Esophagus muscularis mucosa (tissue), 4 donors: ENCODE measurements at regions not wholly inside any gene's neighbourhood (a gene's known extent, or its start where the extent isn't known, plus 50 kb on each side); places are given as distances from the start of the nearest gene placed in this dataset.

Source experiments
- DNase-seq: peaks from one replicate; pipeline ENCODE4 v3.0.0-alpha.2; 2017; ENCODE audit errors: extremely low spot score
- H3K27ac ChIP-seq, 4 donors: fragments of 200-600 bp; sonication (generic); replicated peaks in 1 of 4; 1 replicate in 3 of 4; 2 replicates in 1 of 4; pipeline ENCODE4 v1.5.1; 2016 to 2019; ENCODE audit warnings: mild to moderate bottlenecking in 1 of 4
- H3K27me3 ChIP-seq, 4 donors: fragments of 200-600 bp; sonication (generic); one replicate each; pipeline versions ENCODE4 v1.5.1 to v1.6.0; 2016 to 2019
- H3K36me3 ChIP-seq, 4 donors: fragments of 200-600 bp; sonication (generic); one replicate each; pipeline ENCODE4 v1.5.1; 2016 to 2019
- H3K4me1 ChIP-seq, 4 donors: fragments of 200-600 bp; sonication (generic); one replicate each; pipeline ENCODE4 v1.5.1; 2016 to 2019
- H3K4me3 ChIP-seq, 4 donors: fragments of 200-600 bp; sonication (generic); 1 replicate in 2 of 4; 2 replicates in 2 of 4; pipeline ENCODE4 v1.5.1; 2016 to 2019; ENCODE audit warnings: mild to moderate bottlenecking in 4 of 4, moderate library complexity in 1 of 4
- H3K9me3 ChIP-seq, 4 donors: fragments of 200-600 bp; sonication (generic); 1 replicate in 3 of 4; 2 replicates in 1 of 4; pipeline ENCODE4 v1.5.1; 2016 to 2019
- EP300 ChIP-seq: sonication (generic); formaldehyde crosslinking; IDR thresholded peaks from one replicate; pipeline ENCODE4 v1.6.1; 2017; ENCODE audit warnings: antibody characterized with exemption
- POLR2A ChIP-seq: fragments of 450-650 bp; IDR thresholded peaks from one replicate; pipeline ENCODE4 v1.6.1; 2017; ENCODE audit warnings: antibody characterized with exemption, moderate library complexity, mild to moderate bottlenecking, low read depth
- POLR2AphosphoS5 ChIP-seq, 2 donors: sonication (generic); formaldehyde crosslinking; IDR thresholded peaks; one replicate each; pipeline ENCODE4 v1.6.1; 2017; ENCODE audit warnings: antibody characterized with exemption in 2 of 2
- WGBS: methylation state at CpG from one replicate; pipeline ENCODE4 v1.1.5; 2018; 5-methylcytosine and 5-hydroxymethylcytosine counted together
- intact Hi-C: fragments of 100-400 bp; cut with DNase I; formaldehyde crosslinking; loops from one replicate; pipeline ENCODE4 v1.15.1; 2023
- TF ChIP-seq, protein P1 (sequence below), 3 experiments: fragments of 200-600 bp in 2 of 3; fragments of 450-650 bp in 1 of 3; sonication (generic) in 2 of 3; IDR thresholded peaks; one replicate each; pipeline ENCODE4 v1.5.1; 2017 to 2019; ENCODE audit warnings: antibody characterized with exemption in 3 of 3, mild to moderate bottlenecking in 2 of 3, moderate library complexity in 1 of 3

DNA sequence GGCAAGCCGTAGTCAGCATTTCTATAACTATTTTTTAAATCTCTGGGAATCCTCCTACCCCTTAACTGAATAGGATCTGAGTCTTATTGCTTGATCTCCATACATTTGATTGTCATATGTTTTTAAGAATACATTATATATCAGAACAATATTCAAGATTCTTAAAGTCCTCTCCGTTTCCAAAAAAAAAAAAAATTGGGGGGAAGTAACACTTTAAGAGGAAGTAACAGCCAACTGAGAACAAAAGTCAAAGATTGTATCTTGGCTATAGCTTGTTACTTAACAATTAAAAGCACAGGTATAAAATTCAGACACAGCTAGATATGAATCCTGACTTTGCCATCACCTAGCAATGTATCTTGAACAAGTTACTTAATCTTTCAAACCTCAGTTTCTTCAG, 169.9 kb upstream of the ADO start:
- 64% methylated on average over 2 of the region's 2 CpGs for WGBS
- H3K9me3 ChIP-seq = no peaks in the 10 kb centered on the region
- no peak overlapping the region for H3K27ac ChIP-seq
- H3K4me1 ChIP-seq = peaks cover 4 to 17% (median 13%) of the 10 kb centered on the region in 4 donors
- no peak overlapping the region for H3K4me3 ChIP-seq
- H3K27me3 ChIP-seq = no peaks in the 10 kb centered on the region
- no peaks in the 10 kb centered on the region for H3K36me3 ChIP-seq
- DNase-seq = no peak
- intact Hi-C loops = no loop called here
- TF ChIP-seq POLR2A (no peak), EP300 (no peak), POLR2AphosphoS5 (IDR thresholded peaks at IDR 0.05) (no peak)
- TF ChIP-seq, protein P1, sequence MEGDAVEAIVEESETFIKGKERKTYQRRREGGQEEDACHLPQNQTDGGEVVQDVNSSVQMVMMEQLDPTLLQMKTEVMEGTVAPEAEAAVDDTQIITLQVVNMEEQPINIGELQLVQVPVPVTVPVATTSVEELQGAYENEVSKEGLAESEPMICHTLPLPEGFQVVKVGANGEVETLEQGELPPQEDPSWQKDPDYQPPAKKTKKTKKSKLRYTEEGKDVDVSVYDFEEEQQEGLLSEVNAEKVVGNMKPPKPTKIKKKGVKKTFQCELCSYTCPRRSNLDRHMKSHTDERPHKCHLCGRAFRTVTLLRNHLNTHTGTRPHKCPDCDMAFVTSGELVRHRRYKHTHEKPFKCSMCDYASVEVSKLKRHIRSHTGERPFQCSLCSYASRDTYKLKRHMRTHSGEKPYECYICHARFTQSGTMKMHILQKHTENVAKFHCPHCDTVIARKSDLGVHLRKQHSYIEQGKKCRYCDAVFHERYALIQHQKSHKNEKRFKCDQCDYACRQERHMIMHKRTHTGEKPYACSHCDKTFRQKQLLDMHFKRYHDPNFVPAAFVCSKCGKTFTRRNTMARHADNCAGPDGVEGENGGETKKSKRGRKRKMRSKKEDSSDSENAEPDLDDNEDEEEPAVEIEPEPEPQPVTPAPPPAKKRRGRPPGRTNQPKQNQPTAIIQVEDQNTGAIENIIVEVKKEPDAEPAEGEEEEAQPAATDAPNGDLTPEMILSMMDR (IDR thresholded peaks at IDR 0.05) = no peak

GRCh38 chr10:62635127-62635526, 169.4 kb upstream of the ADO start:
- intact Hi-C loops = no loop called here
- H3K4me1 ChIP-seq = peaks cover 4 to 17% (median 13%) of the 10 kb centered on the region in 4 donors
- 70% methylated on average over 3 of the region's 3 CpGs for WGBS
- no peak overlapping the region for H3K27ac ChIP-seq
- H3K27me3 ChIP-seq = no peaks in the 10 kb centered on the region
- H3K36me3 ChIP-seq = no peaks in the 10 kb centered on the region
- DNase-seq = no peak
- TF ChIP-seq, protein P1 (IDR thresholded peaks at IDR 0.05) = no peak
- no peaks in the 10 kb centered on the region for H3K9me3 ChIP-seq
- H3K4me3 ChIP-seq = no peak overlapping the region

DNA sequence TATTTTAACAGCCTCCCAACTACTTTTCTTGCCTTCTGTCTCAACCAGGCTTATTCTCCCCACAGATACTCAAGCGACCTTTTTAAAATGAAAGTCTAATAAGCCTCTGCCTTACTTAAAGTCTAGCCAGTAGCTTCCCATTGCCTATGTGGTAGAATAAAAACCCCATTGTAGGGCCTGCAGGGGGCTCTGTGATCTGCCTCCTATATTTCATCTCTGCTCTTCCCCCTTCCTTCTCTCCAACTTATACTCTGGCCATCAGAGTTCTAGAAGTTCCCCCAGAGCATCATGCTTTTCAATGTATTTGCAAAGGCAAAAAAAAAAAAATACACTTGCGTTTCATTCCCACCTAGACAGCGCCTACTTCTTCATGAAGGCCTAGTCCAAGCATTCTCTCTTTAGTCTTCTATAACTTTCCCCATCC, 167.7 kb upstream of the ADO start:
- TF ChIP-seq POLR2A = no peak
- TF ChIP-seq, protein P1 (IDR thresholded peaks at IDR 0.05) = no peak
- no peak for TF ChIP-seq EP300
- TF ChIP-seq POLR2AphosphoS5 (IDR thresholded peaks at IDR 0.05) = no peak
- H3K36me3 ChIP-seq = no peaks in the 10 kb centered on the region
- H3K27me3 ChIP-seq = no peaks in the 10 kb centered on the region
- intact Hi-C loops = no loop called here
- no peaks in the 10 kb centered on the region for H3K9me3 ChIP-seq
- H3K4me1 ChIP-seq = peaks cover 4 to 17% (median 13%) of the 10 kb centered on the region in 4 donors
- peak overlapping the region in 1 of 4 donors; percentile 16 for H3K4me3 ChIP-seq
- DNase-seq = no peak
- peak overlapping the region in 2 of 4 donors; percentile 33 to 49 for H3K27ac ChIP-seq
- WGBS = 55% methylated on average over 3 of the region's 3 CpGs

- TF ChIP-seq, protein P1 (IDR thresholded peaks at IDR 0.05) = no peak
- TF ChIP-seq POLR2AphosphoS5 (IDR thresholded peaks at IDR 0.05) = no peak
- TF ChIP-seq POLR2A = no peak
- TF ChIP-seq EP300 = no peak
- Histone ChIP-seq H3K4me1 (peaks cover 4 to 17% (median 13%) of the 10 kb centered on the region in 4 donors), H3K27ac (peak overlapping the region in 3 of 4 donors; percentile 18 to 49 (median 33)), H3K9me3 (no peaks in the 10 kb centered on the region), H3K27me3 (no peaks in the 10 kb centered on the region), H3K36me3 (no peaks in the 10 kb centered on the region), H3K4me3 (peak overlapping the region in 2 of 4 donors; percentile 4 to 16)
- intact Hi-C loops = no loop called here
- 43% methylated on average over 9 of the region's 9 CpGs for WGBS
- DNase-seq = no peak
Measured at GRCh38 chr10:62637249-62638061, 167.1 kb upstream of the ADO start.

GRCh38 chr10:62638062-62638477, 166.4 kb upstream of the ADO start:
- H3K36me3 ChIP-seq = no peaks in the 10 kb centered on the region
- 44% methylated on average over 7 of the region's 7 CpGs for WGBS
- no peak for DNase-seq
- H3K4me1 ChIP-seq = peaks cover 0 to 17% (median 13%) of the 10 kb centered on the region in 4 donors
- intact Hi-C loops = no loop called here
- H3K9me3 ChIP-seq = no peaks in the 10 kb centered on the region
- no peak overlapping the region for H3K4me3 ChIP-seq
- no peaks in the 10 kb centered on the region for H3K27me3 ChIP-seq
- peak overlapping the region in 2 of 4 donors; percentile 33 to 49 for H3K27ac ChIP-seq
- TF ChIP-seq POLR2A (no peak), POLR2AphosphoS5 (IDR thresholded peaks at IDR 0.05) (no peak), EP300 (no peak)
- TF ChIP-seq, protein P1 (IDR thresholded peaks at IDR 0.05) = no peak
